GM23338 (cell line): ENCODE measurements at regions not wholly inside any gene's neighbourhood (a gene's known extent, or its start where the extent isn't known, plus 50 kb on each side); places are given as distances from the start of the nearest gene placed in this dataset.

ENCODE experiments used
- CTCF ChIP-seq, 2 experiments: fragments of 200-600 bp in 1 of 2; sonication (generic) in 1 of 2; conservative IDR thresholded peaks; 2 replicates each; pipeline versions ENCODE4 v1.5.1 to v1.6.1; 2016 to 2017; ENCODE audit warnings: antibody characterized with exemption in 2 of 2, low read depth in 2 of 2, mild to moderate bottlenecking in 2 of 2, moderate library complexity in 1 of 2
- ETS1 ChIP-seq: IDR thresholded peaks from 2 replicates; pipeline ENCODE4 v1.6.1; 2016; ENCODE audit warnings: antibody characterized with exemption
- EZH2 ChIP-seq: fragments of 200-600 bp; sonication (generic); IDR thresholded peaks from one replicate; pipeline ENCODE4 v1.8.0; 2017; ENCODE audit warnings: antibody characterized with exemption, mild to moderate bottlenecking, low read depth; ENCODE audit not compliant: unreplicated experiment
- EZH2phosphoT487 ChIP-seq: fragments of 200-600 bp; sonication (generic); IDR thresholded peaks from one replicate; pipeline ENCODE4 v1.8.1; 2018; ENCODE audit warnings: antibody characterized with exemption; ENCODE audit not compliant: unreplicated experiment
- POLR2AphosphoS5 ChIP-seq: IDR thresholded peaks from 2 replicates; pipeline ENCODE4 v1.6.1; 2016; ENCODE audit warnings: antibody characterized with exemption, low read depth

GRCh38 chr1:218546314-218546713 lies 201.2 kb downstream of the TGFB2 start:
- TF ChIP-seq POLR2AphosphoS5 (no peak), ETS1 (no peak), CTCF (conservative IDR thresholded peaks at IDR 0.05; ENCODE audit: low read depth in 2 of 2) (0 out of 4 replicates have a peak, but pooled peaks of 1 of the 2 experiments have one; percentile 11), EZH2phosphoT487 (no peak), EZH2 (no peak)
